ENCODE measurements at regions not wholly inside any gene's neighbourhood (a gene's known extent, or its start where the extent isn't known, plus 50 kb on each side); places are given as distances from the start of the nearest gene placed in this dataset.

DNA sequence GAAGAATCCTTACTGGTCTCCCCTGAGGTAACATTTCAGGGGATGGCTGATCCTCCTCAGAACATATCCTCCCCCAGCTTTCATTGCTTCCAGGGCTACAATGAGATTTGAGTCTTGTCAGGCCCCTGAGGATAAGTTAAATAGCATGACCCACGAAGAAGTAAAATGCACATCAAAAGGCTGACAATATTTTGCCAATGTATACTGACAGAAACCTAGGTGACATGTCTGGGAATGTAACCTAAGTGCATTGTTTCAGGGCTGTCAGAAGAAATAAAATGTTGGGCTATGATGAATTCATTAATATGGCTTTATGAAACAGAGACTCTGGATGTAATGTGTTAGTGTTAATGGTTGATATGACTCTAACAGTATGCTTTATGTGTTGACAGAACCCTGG, 471.5 kb downstream of the HDGFL1 start:
- ChIA-PET CTCF (interaction anchor here (0.5 kb wide), 1 partner anchor 1543 kb away, joined by 3 read pairs; no protein-coding TSS in a partner anchor), POLR2A (ENCODE audit: unreplicated experiment) (no interaction called here)
- Histone ChIP-seq H3K9me3 (ENCODE audit: control insufficient read depth, insufficient read depth, low read length) (no peaks in the 10 kb centered on the region), H4K5ac (ENCODE audit: low read depth, low read length) (no peak overlapping the region), H3K23ac (ENCODE audit: low read depth, low read length) (no peak overlapping the region), H3K27me3 (ENCODE audit: control insufficient read depth, insufficient read depth, low read length) (no peaks in the 10 kb centered on the region), H3K4me3 (ENCODE audit: insufficient read depth, low read depth, low read length) (no peak overlapping the region), H3K9ac (ENCODE audit: low read depth, low read length) (no peak overlapping the region), H4K91ac (ENCODE audit: insufficient read depth, low read depth, low read length) (no peak overlapping the region), H3K4me1 (ENCODE audit: control insufficient read depth, insufficient read depth, low read length) (no peaks in the 10 kb centered on the region), H2BK120ac (ENCODE audit: low read depth, low read length) (no peak overlapping the region), H2AK5ac (ENCODE audit: low read depth, low read length) (no peak overlapping the region), H3K9me1 (ENCODE audit: insufficient read depth, low read length) (no peaks in the 10 kb centered on the region; the same call in 1 of the 2 replicates), H2BK5ac (ENCODE audit: low read depth, low read length, poor library complexity, severe bottlenecking) (no peak overlapping the region), H3K18ac (ENCODE audit: low read depth, low read length) (no peak overlapping the region), H2BK20ac (ENCODE audit: low read depth, low read length) (no peak overlapping the region), H2AK9ac (replicated peaks; ENCODE audit: low read depth, low read length, poor library complexity) (no peak overlapping the region), H3K36me3 (ENCODE audit: control insufficient read depth, insufficient read depth, low read length) (no peaks in the 10 kb centered on the region), H3K27ac (ENCODE audit: insufficient read depth, low read length) (no peak overlapping the region), H3K79me1 (ENCODE audit: low read depth in 1 of 2, low read length in 2 of 2) (no peaks in the 10 kb centered on the region), H3K4ac (ENCODE audit: low read depth, low read length) (no peak overlapping the region), H3K14ac (replicated peaks; ENCODE audit: low read depth, low read length) (no peak overlapping the region), H3K4me2 (ENCODE audit: low read depth, low read length) (no peak overlapping the region), H2AFZ (replicated peaks; ENCODE audit: low read length, poor library complexity) (no peak overlapping the region), H2BK15ac (ENCODE audit: low read depth, low read length) (no peak overlapping the region), H4K8ac (ENCODE audit: low read depth in 2 of 2, low read length in 2 of 2) (no peak overlapping the region), H3K56ac (ENCODE audit: extremely low read depth, insufficient read depth, low read length) (no peak overlapping the region), H4K20me1 (ENCODE audit: insufficient read depth, low read length) (no peaks in the 10 kb centered on the region)
- ATAC-seq (ENCODE audit: low read depth) (no peak), DNase-seq (no peak)
- no peak for TF ChIP-seq RFX5 (IDR thresholded peaks at IDR 0.05; ENCODE audit: low read depth, low read length)
- TF ChIP-seq MAFK (IDR thresholded peaks at IDR 0.05; ENCODE audit: low read depth, low read length), result no peak
- TF ChIP-seq, protein P1, sequence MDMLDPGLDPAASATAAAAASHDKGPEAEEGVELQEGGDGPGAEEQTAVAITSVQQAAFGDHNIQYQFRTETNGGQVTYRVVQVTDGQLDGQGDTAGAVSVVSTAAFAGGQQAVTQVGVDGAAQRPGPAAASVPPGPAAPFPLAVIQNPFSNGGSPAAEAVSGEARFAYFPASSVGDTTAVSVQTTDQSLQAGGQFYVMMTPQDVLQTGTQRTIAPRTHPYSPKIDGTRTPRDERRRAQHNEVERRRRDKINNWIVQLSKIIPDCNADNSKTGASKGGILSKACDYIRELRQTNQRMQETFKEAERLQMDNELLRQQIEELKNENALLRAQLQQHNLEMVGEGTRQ (IDR thresholded peaks at IDR 0.05; ENCODE audit: low read depth, low read length), result no peak
- intact Hi-C loops (cut with micrococcal nuclease), result no loop called here
- in situ Hi-C loops (cut with MboI; ENCODE audit: low sequenced_read_pairs), result no loop called here
- BruUV-seq (replicated peaks), result no TSS peak
- dilution Hi-C loops (cut with HindIII; ENCODE audit: low sequenced_read_pairs, unreplicated experiment), result no loop called here
- WGBS, 2 experiments (ENCODE audit: extremely low coverage in 2 of 2, insufficient read length in 1 of 2), result 50% methylated on average over 1 of the region's 1 CpG; no CpG with 5 or more reads in 1 of the 2 experiments
